Activated gamma-delta T cell treated with Interleukin-2 at 50 U/mL for 16 hours (primary cell): ENCODE measurements at regions not wholly inside any gene's neighbourhood (a gene's known extent, or its start where the extent isn't known, plus 50 kb on each side); places are given as distances from the start of the nearest gene placed in this dataset.

ENCODE experiments used
- DNase-seq: peaks from one replicate; pipeline ENCODE4 v3.0.0-alpha.2; 2020

- DNase-seq: no peak
Observed at GRCh38 chr9:91043056-91043810, 241.6 kb downstream of the SYK start.

GRCh38 chr9:91043811-91044175, 242.2 kb downstream of the SYK start:
- no peak for DNase-seq

GRCh38 chr9:91044354-91044753, 242.7 kb downstream of the SYK start:
- no peak for DNase-seq

- DNase-seq: no peak
Observed at GRCh38 chr9:91045041-91045440, 243.4 kb downstream of the SYK start.

- DNase-seq: no peak
Observed at GRCh38 chr9:91047529-91047928, 245.9 kb downstream of the SYK start.

- DNase-seq: no peak
Observed at GRCh38 chr9:91047993-91048607, 246.5 kb downstream of the SYK start.

- no peak for DNase-seq
Observed at GRCh38 chr9:91048749-91049148, 247.1 kb downstream of the SYK start.

GRCh38 chr9:91053824-91054223, 252.2 kb downstream of the SYK start:
- DNase-seq: no peak

GRCh38 chr9:91055845-91056244, 254.2 kb downstream of the SYK start:
- DNase-seq: no peak

- DNase-seq: no peak
Observed at GRCh38 chr9:91056486-91056885, 254.9 kb downstream of the SYK start.

- DNase-seq: no peak
Observed at GRCh38 chr9:91056917-91057316, 255.3 kb downstream of the SYK start.

- no peak for DNase-seq
Observed at GRCh38 chr9:91059713-91060112, 258.1 kb downstream of the SYK start.

GRCh38 chr9:91060520-91061343, 259.1 kb downstream of the SYK start:
- DNase-seq: no peak

GRCh38 chr9:91061506-91061905, 259.9 kb downstream of the SYK start:
- DNase-seq: no peak

GRCh38 chr9:91062281-91062680, 260.7 kb downstream of the SYK start:
- DNase-seq: no peak

GRCh38 chr9:91063471-91063870, 261.9 kb downstream of the SYK start:
- DNase-seq: no peak

GRCh38 chr9:91065231-91066041, 263.8 kb downstream of the SYK start:
- no peak for DNase-seq

GRCh38 chr9:91066042-91066415, 264.4 kb downstream of the SYK start:
- no peak for DNase-seq

GRCh38 chr9:91066856-91067255, 265.2 kb downstream of the SYK start:
- no peak for DNase-seq

GRCh38 chr9:91067306-91067860, 265.8 kb downstream of the SYK start:
- DNase-seq: no peak

- no peak for DNase-seq
Observed at GRCh38 chr9:91071184-91071990, 269.8 kb downstream of the SYK start.
